Keratinocyte (primary cell): ENCODE measurements at regions not wholly inside any gene's neighbourhood (a gene's known extent, or its start where the extent isn't known, plus 50 kb on each side); places are given as distances from the start of the nearest gene placed in this dataset.

Experiments
- DNase-seq: peaks from one replicate; pipeline ENCODE4 v3.0.0-alpha.2; 2011; ENCODE audit warnings: low read depth, missing footprints, low spot score
- FAIRE-seq: peaks from 2 replicates; lab custom pipeline; 2011; peaks lifted over from hg19 to GRCh38; lab: Jason Lieb, UNC
- H2AFZ ChIP-seq: 2 replicates; pipeline ENCODE4 v1.6.0; 2012; ENCODE audit warnings: low read length, control low read depth, inconsistent platforms; ENCODE audit not compliant: control insufficient read depth
- H3K27ac ChIP-seq: 2 replicates; pipeline ENCODE4 v1.5.1; 2011; ENCODE audit warnings: low read length; ENCODE audit not compliant: control insufficient read depth, insufficient read depth
- H3K27me3 ChIP-seq: 3 replicates; pipeline ENCODE4 v1.6.0; 2011; ENCODE audit warnings: low read length; ENCODE audit not compliant: control insufficient read depth, insufficient read depth; ENCODE audit errors: extremely low read depth
- H3K36me3 ChIP-seq, 2 experiments: 2 replicates in 1 of 2; 3 replicates in 1 of 2; pipeline ENCODE4 v1.5.1; 2011; ENCODE audit warnings: low read length in 2 of 2, mild to moderate bottlenecking in 1 of 2; ENCODE audit not compliant: control insufficient read depth in 2 of 2, insufficient read depth in 2 of 2; ENCODE audit errors: extremely low read depth in 1 of 2
- H3K4me1 ChIP-seq: 3 replicates; pipeline ENCODE4 v1.5.1; 2011; ENCODE audit warnings: low read length; ENCODE audit not compliant: control insufficient read depth, insufficient read depth; ENCODE audit errors: extremely low read depth
- H3K4me2 ChIP-seq: 3 replicates; pipeline ENCODE4 v1.6.0; 2011; ENCODE audit warnings: low read depth, low read length; ENCODE audit not compliant: control insufficient read depth, insufficient read depth; ENCODE audit errors: extremely low read depth
- H3K4me3 ChIP-seq, 3 experiments: fragments of 200-600 bp in 1 of 3; sonication (generic) in 1 of 3; 2 replicates in 2 of 3; 3 replicates in 1 of 3; pipeline ENCODE4 v1.5.1; 2011 to 2016; ENCODE audit warnings: low read length in 3 of 3, mild to moderate bottlenecking in 3 of 3, control low read depth in 2 of 3, inconsistent platforms in 1 of 3, low read depth in 1 of 3, mixed read lengths in 1 of 3, mixed run types in 1 of 3, moderate library complexity in 1 of 3; ENCODE audit not compliant: control insufficient read depth in 2 of 3, insufficient read depth in 2 of 3; ENCODE audit errors: extremely low read depth in 1 of 3
- H3K79me2 ChIP-seq: 2 replicates; pipeline ENCODE4 v1.6.0; 2012; ENCODE audit warnings: low read length; ENCODE audit not compliant: control insufficient read depth, insufficient read depth
- H3K9ac ChIP-seq: 3 replicates; pipeline ENCODE4 v1.6.0; 2011; ENCODE audit warnings: low read length; ENCODE audit not compliant: control insufficient read depth, insufficient read depth; ENCODE audit errors: extremely low read depth
- H3K9me1 ChIP-seq: 3 replicates; pipeline ENCODE4 v1.6.0; 2011; ENCODE audit warnings: low read length; ENCODE audit not compliant: control insufficient read depth, insufficient read depth; ENCODE audit errors: extremely low read depth
- H3K9me3 ChIP-seq: 2 replicates; pipeline ENCODE4 v1.5.1; 2012; ENCODE audit warnings: low read depth, low read length; ENCODE audit not compliant: control insufficient read depth
- H4K20me1 ChIP-seq: 3 replicates; pipeline ENCODE4 v1.6.0; 2011; ENCODE audit warnings: low read length; ENCODE audit not compliant: control insufficient read depth, insufficient read depth; ENCODE audit errors: extremely low read depth
- CTCF ChIP-seq, 3 experiments: IDR thresholded peaks in 1 of 3; conservative IDR thresholded peaks in 1 of 3; optimal IDR thresholded peaks in 1 of 3; 2 replicates in 2 of 3; 3 replicates in 1 of 3; pipeline versions ENCODE3 to v1.5.1; 2011; ENCODE audit warnings: low read length in 3 of 3, mild to moderate bottlenecking in 3 of 3, moderate library complexity in 2 of 3, control low read depth in 1 of 3, inconsistent platforms in 1 of 3; ENCODE audit not compliant: insufficient read depth in 2 of 3; ENCODE audit errors: extremely low read depth in 1 of 3
- EZH2 ChIP-seq: IDR thresholded peaks from one replicate; pipeline ENCODE4 v1.6.1; 2012; ENCODE audit warnings: inconsistent platforms, mild to moderate bottlenecking, low read length, moderate library complexity
- dilution Hi-C: fragments of 300-500 bp; cut with MboI; formaldehyde crosslinking; loops from one replicate; pipeline ENCODE4 v1.7.0; 2020; ENCODE audit warnings: low sequenced_read_pairs; ENCODE audit not compliant: extremely low pct_ligation_motif_present

- Histone ChIP-seq H3K36me3 (peaks cover 44 to 59% of the 10 kb centered on the region in 2 experiments), H4K20me1 (peaks cover 17% of the 10 kb centered on the region), H3K9me3 (no peaks in the 10 kb centered on the region), H3K27me3 (no peaks in the 10 kb centered on the region), H3K9me1 (no peaks in the 10 kb centered on the region), H3K27ac (no peak overlapping the region), H3K4me1 (no peaks in the 10 kb centered on the region), H3K79me2 (peaks cover 22% of the 10 kb centered on the region), H2AFZ (no peak overlapping the region), H3K4me2 (no peak overlapping the region), H3K9ac (no peak overlapping the region), H3K4me3 (no peak overlapping the region)
- no peak for FAIRE-seq
- no peak for DNase-seq
- no peak for TF ChIP-seq CTCF (optimal IDR thresholded peaks at IDR 0.05 in 1 of 3, IDR thresholded peaks at IDR 0.05 in 1 of 3, conservative IDR thresholded peaks at IDR 0.05 in 1 of 3; ENCODE audit: extremely low read depth in 1 of 3, insufficient read depth in 2 of 3, low read length in 3 of 3)
- TF ChIP-seq EZH2: no peak
- dilution Hi-C loops: no loop called here
These were observed 347.9 kb downstream of the SEC14L1 start for GRCh38 chr17:77488531-77489238.

GRCh38 chr17:77489239-77489892 is 348.6 kb downstream of the SEC14L1 start:
- H3K27me3 ChIP-seq: no peaks in the 10 kb centered on the region
- H3K4me1 ChIP-seq: no peaks in the 10 kb centered on the region
- no peak overlapping the region for H3K4me3 ChIP-seq
- H3K36me3 ChIP-seq: peaks cover 45 to 60% of the 10 kb centered on the region in 2 experiments
- dilution Hi-C loops: no loop called here
- no peak overlapping the region for H3K9ac ChIP-seq
- H2AFZ ChIP-seq: no peak overlapping the region
- TF ChIP-seq EZH2 (no peak), CTCF (optimal IDR thresholded peaks at IDR 0.05 in 1 of 3, IDR thresholded peaks at IDR 0.05 in 1 of 3, conservative IDR thresholded peaks at IDR 0.05 in 1 of 3; ENCODE audit: extremely low read depth in 1 of 3, insufficient read depth in 2 of 3, low read length in 3 of 3) (no peak)
- FAIRE-seq: no peak
- H3K9me3 ChIP-seq: no peaks in the 10 kb centered on the region
- peaks cover 12% of the 10 kb centered on the region for H4K20me1 ChIP-seq
- H3K4me2 ChIP-seq: no peak overlapping the region
- peaks cover 15% of the 10 kb centered on the region for H3K79me2 ChIP-seq
- no peak overlapping the region for H3K27ac ChIP-seq
- no peak for DNase-seq
- no peaks in the 10 kb centered on the region for H3K9me1 ChIP-seq
